GM19467 (cell line): ENCODE measurements at regions not wholly inside any gene's neighbourhood (a gene's known extent, or its start where the extent isn't known, plus 50 kb on each side); places are given as distances from the start of the nearest gene placed in this dataset.
"Not testable (repeated sequence)": the region's sequence is repeated elsewhere in the genome, so short reads cannot be mapped to it uniquely, and the experiment has no call there.

Experiments used
- ATAC-seq: cut with Tn5 transposase; IDR thresholded peaks from one replicate; pipeline ENCODE4 v1.9.1; 2021; ENCODE audit warnings: mild to moderate bottlenecking, moderate library complexity; ENCODE audit not compliant: unreplicated experiment

DNA sequence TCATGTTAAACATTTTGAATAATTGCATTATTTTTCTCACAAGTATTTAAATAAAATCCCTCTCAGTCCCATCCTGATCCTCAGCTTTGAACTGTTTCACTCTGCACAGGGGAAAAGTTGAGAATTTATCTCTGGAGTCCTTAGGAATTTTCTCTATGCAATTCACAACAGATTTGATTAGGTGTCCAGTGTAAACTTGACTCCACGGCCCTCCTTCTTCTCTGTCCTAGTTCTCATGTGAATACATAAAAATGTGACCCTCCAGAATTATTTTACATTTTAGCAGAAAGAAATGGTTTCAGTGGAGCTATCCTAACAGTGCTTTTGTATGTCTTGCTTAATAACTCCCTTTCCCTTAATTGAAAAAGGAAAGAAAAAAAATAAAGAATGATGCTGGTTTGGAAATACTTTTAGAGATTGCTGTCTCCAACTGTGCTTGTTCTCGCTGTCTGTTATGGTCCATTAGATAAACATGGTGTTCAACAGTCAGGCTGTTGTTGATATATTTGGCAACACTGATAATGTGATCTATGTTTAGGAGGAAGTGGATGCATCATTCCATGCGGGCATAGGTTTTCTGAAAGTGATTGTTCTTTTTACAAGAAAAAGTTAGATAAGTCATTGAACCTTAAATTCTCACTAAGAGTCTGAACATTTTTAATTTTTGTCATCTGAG is 599.4 kb upstream of the CITED2 start:
- ATAC-seq, result no peak

DNA sequence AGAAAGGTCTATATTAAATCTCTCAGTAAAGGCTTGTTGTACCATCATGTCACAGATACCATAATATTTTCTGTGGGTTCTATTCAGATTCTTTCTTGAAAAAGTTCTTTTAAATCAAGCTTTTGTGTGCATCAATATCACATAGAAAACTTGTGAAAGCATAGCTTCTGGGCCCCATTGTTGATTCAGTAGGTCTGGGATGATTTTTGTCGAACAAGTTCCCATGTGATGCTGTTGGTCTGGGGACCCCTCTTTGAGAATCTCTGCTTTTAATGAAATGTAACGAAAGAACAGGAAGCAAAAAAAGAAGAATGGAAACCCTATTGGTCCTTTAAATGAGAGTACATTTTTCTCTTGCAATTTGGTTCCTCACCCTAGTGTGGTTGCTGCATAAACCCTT is 597.7 kb upstream of the CITED2 start:
- ATAC-seq, result no peak

DNA sequence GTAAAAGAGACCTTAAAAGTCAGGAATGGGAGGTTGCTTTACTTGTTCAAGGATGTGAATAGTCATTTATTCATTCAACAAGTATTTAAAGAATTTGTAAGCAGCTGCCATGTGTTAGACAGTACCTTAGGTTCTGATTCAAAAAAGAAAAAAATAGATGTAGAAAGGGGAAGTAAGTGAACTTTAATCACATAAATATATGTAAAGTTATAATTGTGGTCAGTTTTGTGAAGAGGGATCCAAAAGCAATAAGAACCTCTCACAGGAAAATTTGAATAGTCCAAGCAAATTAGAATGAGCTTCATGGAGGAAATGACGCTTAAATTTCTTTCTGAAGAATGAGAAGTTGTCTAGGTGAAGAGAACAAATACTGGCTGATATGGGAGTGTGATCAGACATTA is 596.1 kb upstream of the CITED2 start:
- ATAC-seq, result no peak

DNA sequence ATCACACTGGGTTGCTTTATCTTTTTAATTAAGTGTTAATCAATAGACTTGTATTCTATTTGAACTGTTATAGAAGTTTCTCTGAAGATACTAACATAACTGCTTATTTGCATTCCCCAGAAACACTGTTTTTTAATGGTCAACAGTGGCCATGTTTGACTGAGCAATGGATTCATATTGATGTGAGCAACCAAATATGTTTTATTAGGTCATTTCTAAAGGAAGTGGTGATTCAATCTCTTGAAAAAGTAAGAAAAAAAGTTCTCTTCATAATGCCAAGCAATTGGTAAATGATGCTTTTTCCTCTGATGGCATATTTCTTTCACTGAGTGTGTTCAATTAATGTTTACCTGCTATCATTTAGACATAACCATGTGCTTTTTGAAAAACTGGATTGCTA is 593.0 kb upstream of the CITED2 start:
- no peak for ATAC-seq

DNA sequence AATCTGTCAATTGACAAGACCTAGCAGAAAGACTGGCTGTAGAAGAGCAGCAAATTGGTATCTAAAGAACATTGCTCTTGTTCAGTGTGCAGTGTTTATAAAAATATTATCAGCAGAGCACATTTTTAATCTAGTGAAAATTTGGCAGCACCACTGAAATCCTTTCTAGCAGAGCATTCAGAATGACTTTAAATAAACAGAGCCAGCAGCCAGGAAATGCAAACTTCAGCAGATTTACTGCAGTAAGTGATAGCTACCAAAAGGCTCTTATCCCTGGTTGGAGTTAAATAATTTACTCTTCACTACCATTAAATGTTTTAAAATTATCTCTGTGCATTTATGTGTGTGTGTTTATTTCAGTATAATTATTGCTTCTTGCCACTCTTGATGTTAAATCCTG is 590.9 kb upstream of the CITED2 start:
- ATAC-seq, result no peak

DNA sequence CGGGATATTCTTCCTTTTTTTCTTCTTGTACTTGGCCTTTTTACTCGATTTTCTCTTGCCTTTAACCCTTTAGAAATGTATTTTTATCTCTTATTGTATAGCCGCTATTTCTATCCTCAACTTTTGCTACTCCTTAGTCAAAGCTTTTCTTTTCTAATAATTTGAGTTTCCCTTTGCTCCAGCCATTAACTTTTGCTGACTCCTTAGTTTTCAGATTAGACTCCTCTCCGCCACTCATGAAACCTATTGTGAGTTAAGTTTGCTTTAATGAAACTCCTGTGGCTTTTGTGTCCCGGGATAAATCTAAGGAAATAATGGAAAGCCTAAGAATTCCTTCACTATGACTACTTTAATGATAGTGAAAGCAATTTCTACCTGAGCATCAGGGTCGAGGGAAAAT is 590.3 kb upstream of the CITED2 start:
- no peak for ATAC-seq

DNA sequence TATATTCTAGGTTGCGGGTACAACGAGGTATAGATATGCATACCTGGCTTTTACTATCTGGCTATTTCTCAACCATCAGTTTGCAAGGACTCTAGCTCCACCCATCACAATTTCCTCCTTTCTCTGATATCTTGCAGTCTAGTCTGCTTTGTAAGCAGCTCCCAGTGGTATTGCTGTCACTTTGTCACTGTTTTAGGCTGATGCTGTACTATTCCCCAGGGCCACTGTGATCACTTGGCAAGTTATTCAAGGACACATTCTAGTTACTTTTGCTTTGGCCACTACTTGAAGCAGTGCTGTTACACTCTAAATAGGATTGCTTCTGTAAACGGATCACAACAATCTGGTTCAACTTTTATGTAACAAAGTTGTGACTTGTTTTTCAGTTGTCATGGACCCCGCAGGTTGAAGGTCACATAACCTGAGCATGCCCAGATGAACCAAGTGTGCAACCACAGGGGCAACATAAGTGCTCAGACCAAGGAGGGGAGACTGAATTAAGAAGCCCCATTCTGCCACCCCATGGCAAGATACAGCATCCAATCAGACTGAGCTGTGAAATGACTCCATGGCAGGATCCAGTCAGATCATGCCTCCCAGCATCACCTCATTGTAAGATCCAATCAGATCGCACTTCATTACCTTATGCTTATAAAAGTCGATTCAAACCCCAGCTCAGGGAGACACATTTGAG is 588.4 kb upstream of the CITED2 start:
- ATAC-seq, result no peak

DNA sequence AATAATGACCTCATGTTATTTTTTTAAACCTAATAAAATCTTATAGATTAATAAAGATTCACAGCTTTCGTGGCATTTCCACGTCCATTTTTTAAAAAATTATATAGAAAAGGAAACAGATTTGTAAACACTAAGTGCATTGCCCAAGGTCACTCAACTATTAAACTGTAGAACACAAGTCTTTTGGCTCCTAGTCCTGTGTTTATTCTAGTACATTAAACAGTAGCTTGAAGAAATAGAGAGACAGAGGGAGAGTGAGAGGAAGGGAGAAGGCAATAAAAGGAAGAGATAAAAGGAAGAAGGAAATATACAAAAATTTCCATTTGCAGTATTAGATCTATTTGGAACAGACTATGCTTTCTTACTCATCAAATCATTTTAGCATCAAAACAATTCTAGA is 586.7 kb upstream of the CITED2 start:
- no peak for ATAC-seq

DNA sequence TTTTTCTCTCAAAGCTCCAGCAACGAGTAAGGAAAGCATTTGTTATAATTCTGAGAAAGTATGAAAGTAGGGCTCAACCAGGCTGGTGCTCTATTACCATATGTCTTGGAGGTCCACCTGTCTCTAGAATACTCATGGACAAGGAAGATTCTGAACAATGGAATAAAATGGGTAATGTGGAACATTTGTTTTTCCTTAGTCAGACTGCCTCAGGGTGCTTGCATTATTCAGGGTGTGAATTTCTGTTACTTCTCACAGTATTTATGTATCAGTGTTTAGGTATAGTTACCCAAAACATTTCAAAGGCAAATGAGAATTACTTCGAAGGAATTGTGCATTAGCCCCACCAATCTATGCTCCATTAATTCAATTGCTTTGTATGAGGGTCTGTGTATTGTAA is 586.2 kb upstream of the CITED2 start:
- ATAC-seq, result no peak

DNA sequence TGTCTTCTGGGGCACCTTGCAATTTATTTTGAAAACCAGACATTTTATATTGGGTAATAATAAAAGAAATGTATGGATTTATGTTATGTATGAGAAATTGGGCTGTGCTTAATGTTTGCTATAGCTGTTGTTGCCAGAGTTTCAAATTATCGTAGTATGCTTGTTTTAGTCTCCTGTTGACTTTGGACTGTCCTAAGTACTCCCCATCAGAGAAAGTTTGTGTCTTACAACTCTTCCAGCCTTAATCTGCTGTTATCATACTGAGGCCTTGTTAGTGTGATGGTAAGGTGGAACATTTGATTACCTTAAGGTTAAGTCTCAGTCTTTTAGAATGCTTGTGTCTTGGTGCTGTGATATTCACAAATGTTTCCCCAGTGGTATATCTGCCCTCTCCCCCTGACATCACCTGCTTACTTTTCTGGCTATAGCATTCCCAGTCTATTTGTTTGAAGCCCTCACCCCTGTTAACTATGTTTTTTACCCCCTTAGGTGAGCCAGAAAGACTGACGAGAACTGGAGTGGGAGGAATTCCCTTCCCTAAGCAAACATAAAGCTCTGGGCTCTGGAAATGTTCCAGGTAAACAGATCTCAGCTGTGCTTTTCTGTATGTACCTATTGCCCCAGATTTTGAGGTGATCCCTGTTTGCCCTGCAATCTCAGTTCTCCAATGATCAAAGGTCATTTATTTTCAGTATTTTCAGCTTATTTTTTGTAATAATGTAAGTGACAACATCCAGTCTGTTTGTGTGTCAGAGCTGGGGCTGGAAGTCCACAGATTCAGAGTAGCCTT is 581.1 kb upstream of the CITED2 start:
- ATAC-seq, result no peak

DNA sequence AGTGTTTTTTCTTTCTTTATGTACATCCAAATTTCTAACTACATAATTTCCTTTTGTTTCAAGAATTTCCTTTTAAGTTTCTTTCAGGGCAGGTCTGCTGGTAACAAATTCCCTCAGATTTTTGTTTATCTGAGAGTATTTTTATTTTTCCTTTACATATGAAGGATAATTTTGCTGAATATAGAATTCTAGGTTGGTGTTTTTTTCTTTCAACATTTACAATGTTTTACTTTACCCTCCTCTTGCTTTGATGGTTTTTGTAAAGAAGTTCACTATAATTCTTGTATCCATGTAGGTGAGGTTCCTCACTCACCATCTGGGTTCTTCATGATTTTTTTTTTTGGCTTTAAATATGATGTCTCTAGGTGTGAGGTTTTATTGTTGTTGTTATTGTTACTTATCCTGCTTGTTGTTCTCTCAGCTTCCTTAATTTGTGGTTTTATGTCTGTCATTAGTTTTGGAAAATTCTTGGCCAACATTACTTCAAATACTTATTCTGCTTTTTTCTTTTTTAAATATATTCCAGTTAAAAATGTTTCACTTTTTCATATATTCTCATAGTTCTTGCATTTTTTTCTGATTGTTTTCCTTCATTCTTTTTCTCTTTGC is 580.1 kb upstream of the CITED2 start:
- ATAC-seq, result no peak

DNA sequence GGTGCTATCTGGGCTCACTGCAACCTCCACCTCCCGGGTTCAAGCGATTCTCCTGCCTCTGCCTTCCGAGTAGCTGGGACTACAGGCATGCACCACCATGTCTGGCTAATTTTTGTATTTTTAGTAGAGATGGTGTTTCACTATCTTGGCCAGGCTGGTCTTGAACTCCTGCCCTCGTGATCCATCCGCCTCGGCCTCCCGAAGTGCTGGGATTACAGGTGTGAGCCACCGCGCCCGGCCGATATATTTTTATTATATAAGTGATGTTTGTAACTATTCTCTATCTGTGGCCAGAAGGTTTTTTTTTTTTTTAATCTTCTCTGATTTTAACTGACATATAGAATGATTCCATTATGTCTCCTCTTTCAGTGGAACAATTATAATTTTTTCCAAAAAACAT is 579.3 kb upstream of the CITED2 start:
- ATAC-seq, result not testable (repeated sequence)

DNA sequence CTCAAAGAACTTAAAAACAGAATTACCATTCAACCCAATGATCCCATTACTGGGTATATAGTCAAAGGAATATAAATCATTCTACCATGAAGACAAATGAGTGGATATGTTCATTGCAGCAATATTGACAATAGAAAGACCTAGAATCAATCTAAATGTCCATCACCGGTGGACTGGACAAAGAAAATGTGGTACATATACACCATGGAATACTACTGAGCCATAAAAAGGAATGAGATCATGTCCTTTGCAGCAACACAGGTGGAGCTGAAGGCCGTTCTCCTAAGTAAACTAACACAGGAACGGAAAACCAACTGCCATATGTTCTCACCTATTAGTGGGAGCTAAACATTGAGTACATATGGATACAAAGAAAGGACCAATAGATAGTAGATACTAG is 576.7 kb upstream of the CITED2 start:
- ATAC-seq, result no peak

DNA sequence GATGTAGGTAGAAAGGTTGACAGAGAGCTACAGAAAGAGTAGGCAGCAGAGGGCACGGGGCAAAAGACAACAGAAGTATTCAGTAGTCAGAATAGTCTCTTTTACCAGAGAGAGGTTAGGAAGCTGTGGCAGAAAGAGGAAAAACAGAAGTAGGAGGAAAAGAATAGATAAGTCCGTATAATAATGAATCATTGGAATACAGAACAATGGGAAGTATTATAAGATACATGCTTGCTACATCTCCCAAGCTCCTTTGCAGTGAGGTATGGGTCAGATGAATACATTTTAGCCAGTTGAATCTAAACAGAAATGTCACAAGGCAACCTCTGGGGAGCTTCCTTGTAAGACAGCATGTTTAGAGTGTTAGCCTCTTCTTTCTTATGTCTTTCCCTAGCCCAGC is 570.5 kb upstream of the CITED2 start:
- ATAC-seq, result no peak

DNA sequence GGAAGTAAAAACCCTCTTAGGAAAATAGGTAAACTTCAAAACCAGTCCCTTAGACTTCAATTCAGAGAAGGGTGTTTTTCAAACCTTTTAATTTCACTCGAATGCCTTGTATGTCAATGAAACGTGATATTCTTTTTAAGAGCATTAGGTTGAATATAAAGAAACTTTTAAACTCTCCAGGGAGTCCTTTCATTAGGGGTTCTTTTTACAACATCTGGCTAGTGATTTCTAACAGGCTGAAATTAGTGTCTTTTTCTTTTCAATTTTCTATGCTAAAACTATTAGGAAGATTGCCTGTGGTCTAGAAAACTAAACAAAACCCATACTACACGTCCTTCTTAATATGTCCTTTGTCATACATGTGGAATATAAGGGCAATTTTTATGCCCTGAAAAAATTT is 569.7 kb upstream of the CITED2 start:
- ATAC-seq, result no peak

DNA sequence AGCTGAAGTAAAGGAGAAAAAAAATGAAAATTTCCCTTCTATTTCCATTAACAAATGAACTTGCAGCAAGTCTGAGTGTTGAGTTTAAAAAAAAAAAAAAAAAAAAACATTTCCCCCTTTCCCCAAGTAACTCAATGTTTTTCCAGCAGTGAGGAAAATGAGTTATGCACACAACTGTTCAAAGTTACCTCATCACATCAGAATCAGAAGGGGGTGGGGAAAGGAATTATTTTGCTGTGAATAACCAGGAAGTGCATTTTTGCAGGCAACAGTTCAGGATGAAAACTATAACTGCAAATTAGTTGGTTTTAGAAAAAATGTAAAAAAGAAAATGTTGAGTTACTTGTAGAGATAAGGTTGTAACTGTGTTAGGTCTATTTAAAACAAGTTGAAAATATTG is 568.9 kb upstream of the CITED2 start:
- no peak for ATAC-seq

DNA sequence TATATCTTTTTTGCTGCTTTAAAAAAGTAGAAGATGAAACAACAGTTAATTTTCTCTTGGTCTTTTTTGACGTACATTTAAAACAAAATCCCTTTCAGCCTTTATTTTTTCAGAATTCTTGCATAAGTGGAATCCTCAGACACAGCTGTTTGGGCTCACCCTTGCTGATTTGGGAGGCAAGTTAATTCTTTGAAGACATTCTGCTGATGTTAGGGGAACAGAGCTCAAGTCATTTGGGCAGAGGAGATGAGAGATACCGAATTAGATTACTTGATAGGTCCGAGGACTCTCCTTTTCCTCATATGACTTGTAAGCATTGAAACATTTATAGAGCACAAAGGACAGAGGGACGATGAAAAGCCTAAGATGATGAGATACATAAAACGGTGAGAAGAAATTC is 567.9 kb upstream of the CITED2 start:
- ATAC-seq, result no peak

DNA sequence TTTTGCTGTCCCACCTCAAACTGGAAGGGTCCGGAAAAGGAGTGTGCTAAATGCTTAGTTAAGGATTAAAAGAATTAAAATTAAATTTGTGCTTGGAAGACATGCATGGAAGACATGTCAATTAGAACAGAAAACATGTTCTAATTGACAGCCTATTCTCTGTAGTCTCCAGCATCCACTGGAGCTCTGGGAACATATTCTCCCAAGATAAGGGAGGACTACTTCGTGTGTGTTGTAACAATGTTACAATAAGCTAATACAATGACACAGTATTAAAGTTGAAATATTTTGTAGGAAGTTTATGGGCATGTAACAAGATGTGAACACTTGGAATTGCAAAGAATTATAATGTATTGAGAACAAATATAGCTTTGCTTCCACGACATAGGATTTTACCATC is 567.4 kb upstream of the CITED2 start:
- ATAC-seq, result no peak

DNA sequence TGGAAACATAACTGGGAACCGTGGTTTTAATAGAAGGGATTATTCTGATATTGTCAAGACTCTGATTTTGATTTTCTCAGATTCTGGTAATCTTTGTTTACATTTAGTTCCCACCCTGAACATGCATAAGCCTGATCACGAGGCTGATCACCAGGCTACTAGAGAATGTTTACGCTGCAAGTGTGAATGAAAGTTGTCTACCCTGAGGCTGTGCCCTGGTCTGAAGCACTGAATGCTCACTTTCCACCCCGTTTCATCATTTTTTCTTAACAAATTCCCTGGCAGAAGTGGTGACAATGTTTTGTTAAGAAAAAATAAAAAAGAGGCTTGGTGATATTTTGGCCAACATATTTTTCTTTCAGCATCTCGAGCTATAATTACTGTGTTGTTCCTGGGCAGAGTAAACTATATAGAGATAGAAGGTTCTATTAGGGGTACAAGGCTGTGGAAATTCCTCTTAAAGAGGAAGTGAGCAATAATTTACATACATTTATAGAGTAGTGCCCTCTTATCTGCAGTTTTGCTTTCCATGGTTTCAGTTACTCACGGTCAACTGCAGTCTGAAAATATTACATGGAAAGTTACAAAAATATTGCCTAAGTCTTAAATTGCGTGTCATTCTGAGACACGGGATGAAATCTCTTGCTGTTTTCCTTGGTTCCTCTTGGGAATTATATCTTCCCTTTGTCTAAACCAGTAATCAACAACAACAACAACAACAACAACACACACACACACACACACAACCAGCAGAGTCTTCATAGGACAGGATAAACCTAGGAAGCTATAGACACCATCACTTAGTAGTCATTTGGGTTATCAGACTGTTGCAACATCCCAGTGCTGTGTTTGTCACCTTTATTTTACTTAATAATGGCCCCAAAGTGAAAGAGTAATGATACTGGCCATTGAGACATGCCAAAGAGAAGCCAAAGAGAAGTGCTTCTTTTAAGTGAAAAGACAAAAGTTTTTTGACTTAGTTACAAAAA is 566.6 kb upstream of the CITED2 start:
- peak; percentile 95 for ATAC-seq

DNA sequence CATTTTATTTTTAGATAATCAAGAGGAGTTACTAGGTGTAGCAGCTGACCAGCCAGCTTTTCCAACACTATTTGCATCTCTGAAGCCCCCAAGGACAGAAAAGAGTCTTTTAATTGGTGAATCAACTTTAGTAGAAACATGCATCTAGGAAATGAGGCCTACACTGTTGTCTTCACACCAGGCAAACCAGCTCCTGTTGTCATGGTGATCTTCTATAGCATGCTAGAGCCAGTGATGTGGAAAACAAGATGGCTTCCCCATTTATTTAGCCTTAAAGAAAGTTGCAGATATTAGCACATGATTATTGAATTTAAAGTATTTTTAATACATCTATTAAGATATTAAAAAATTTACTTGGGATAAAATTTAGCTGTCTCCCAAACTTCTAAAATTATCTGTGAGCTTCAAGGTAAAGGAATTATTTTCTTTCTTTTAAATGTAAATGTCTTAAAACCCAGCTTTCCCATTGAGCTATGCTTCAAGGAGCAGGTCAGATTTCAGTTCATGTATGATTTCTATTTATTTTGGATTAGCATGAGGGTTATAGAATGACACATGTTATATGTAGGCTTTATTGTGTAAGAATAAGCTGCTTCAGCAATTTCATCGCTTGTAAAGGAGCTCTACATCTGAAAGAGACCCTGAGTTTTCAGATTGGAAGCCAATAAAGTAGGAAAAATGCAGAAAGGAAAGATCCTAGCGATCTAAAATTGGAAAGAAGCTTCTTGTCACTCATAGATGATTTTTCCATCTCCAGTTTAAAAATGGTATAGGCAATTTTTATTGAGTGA is 564.9 kb upstream of the CITED2 start:
- no peak for ATAC-seq
